HG03039 (cell line): ENCODE measurements at regions not wholly inside any gene's neighbourhood (a gene's known extent, or its start where the extent isn't known, plus 50 kb on each side); places are given as distances from the start of the nearest gene placed in this dataset.

ENCODE experiments used
- ATAC-seq: cut with Tn5 transposase; IDR thresholded peaks from one replicate; pipeline ENCODE4 v1.9.1; 2021; ENCODE audit warnings: mild to moderate bottlenecking, moderate library complexity; ENCODE audit not compliant: unreplicated experiment

DNA sequence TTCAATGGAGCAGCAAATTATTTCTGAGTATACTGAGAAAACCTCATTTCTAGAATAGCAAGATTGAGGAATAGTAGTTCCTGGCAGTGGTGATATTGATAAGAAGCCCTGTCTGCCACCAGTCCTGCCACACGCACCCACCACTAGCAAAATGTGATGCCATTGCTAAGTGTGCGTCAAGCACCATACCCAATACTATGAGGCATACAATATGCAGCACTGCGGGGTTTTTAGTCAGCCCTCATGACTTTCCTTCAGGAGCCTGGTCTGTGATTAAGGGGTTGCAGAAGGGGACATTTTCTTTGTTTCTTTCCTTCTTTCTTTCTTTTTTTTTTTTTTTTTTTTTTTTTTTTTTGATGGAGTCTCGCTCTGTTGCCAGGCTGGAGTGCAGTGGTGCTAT, 128.7 kb upstream of the USP38 start:
- ATAC-seq = no peak

DNA sequence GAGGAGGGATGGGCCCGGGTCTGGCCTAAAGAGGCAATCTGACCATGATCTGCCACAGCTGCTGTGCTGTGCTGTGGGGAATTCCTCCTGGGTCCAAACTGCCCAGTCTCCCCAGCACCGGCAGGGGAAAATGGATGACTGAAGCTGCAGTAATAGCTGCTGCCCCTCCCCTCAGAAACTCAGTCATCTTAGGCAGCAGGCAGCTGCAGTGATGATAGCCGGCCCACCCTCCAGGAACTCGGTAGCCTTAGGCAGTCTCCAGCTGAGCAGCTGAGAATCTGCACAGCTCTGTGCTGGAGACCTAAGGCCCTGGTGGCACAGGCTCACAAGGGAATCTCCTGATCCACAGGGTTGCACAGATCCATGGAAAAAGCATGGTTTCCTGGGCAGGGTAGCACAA, 113.4 kb upstream of the USP38 start:
- no peak for ATAC-seq

DNA sequence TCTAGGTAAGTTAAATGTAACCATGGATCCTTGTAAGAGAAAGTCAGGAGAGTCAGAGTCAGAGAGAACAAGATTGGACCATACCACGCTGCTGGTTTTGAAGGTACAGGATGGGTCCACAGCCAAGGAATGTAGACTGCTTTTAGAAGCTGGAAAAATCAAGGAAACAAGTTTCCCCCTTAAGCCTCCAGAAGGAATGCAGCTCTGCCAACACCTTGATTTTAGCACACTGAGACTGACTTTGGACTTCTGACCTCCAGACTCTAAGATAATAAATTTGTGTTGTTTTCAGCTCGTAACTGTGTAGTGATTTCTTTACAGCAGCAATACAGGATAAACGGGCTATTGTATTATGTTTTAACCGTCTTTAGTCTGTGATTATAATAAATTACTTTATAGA, 108.0 kb upstream of the USP38 start:
- ATAC-seq = no peak

DNA sequence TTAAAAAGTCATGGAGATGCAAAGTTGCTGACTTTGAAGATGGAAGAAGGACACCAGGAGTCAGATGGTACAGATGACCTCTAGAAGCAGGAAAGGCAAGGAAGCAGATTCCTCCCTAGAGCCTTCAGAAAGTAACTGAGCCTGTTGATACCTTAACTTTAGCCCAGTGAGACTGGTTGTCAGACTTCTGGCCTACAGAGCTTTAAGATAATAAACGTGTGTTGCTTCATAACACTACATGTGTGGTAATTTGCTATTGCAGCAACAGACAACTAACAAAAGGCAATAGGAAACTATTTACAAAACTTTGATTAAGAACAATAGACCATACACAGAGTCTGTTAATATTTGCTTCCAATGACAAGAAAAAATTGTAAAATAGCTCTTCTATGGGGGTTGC, 102.0 kb upstream of the USP38 start:
- no peak for ATAC-seq

DNA sequence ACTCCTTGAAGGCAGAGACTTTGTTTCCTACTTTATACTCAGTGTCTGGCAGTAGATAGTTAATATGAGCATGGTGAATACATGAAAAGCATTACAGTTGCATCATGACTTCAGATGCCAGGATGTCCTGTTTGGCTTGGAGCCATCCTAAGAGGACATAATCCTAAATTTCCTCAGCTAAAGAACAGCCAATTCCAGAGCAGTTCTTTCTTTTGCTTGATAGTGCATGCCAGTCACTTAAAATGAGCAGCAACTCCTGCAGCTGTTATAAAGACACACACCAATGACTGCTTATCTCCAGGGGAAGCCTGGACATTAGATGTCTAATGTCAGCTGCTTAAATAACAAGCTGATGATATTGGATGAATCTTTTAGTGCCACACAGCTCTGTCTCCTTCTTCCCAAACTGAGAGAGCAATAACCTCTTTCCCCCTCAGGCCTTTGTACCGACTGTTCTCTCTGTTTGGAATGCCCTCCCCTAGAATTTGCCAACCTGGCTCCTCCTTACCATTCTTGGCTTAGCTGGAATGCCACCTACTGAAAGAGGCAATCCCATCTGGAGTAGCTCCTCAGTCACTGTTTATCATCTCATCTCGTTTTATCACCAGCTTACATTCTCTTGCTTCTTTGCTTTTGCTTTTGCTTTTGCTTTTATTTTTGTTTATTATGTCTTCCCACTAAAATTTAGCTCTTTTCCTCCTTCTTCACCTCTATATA, 100.8 kb upstream of the USP38 start:
- ATAC-seq = no peak

DNA sequence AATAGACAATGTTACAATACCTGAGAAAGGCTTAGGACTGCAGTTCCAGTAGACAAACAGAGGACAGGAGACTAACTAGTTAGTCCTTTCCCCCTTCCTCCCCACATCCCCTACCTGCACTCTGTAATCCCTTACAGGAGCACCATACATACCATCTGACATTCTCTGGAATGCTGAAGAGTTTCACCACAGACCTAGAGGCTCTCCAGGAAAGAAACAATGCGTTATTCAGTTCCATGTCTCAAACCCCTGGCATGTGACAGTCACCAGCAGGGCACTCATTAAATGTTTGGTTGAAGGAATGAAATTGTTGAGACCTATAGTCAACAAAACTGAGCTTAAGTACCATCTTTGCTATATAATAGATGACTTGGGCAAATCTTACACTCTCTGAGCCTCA, 100.2 kb upstream of the USP38 start:
- no peak for ATAC-seq

DNA sequence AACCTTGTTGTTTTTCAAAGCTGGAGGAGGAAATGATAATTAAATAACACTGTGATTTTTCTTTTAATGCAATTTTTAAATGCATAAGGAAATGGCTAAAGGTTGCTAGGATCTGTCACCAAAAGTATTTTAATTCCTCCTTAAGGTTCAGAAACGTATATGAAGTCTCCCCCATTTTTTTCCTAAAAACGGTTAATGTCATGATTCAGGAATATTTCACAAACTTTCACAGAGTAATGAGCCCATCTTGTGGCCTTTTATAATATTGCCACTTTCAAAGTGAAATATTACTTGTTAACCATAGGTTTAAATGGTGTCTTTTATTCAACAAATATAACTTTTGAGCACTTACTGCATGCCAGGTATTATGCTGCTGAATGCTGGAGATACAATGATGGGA, 99.5 kb upstream of the USP38 start:
- ATAC-seq = no peak

DNA sequence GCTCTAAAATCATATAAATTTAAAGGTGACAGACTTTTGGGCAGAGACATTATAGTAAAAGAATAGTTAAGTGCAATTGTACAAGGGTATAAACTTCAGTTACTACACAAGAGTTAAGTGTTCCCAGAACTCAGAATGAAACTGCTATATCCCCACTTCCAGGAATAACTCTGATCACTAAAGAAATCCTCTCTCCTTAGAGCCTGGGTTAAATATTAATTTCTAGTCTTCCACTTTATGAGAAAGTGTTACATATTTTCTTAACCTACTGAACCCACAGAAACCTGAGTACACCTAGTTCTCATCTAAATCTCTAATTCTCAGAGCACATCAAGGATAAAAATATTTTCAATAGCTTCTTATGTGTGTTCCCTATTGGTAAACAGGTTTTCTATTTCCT, 99.1 kb upstream of the USP38 start:
- no peak for ATAC-seq

DNA sequence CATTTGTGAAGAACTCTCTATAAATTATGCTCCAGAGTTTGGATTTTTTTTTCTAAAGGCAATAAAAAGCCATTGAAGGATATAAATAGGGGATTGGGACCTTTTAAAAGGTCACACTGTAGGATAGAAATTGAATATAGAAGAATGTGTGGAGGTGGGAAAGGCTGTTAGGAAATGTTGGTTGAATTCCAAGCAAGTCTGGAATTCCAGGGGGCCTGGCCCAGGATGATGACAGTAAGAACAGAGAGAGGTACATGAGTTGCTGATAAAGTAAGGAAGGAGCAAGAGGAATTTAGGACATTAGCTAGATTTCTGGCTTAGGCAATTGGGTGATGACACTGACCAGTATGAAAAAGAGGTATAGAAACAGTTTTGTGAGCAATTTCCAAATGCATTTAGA, 95.4 kb upstream of the USP38 start:
- no peak for ATAC-seq

DNA sequence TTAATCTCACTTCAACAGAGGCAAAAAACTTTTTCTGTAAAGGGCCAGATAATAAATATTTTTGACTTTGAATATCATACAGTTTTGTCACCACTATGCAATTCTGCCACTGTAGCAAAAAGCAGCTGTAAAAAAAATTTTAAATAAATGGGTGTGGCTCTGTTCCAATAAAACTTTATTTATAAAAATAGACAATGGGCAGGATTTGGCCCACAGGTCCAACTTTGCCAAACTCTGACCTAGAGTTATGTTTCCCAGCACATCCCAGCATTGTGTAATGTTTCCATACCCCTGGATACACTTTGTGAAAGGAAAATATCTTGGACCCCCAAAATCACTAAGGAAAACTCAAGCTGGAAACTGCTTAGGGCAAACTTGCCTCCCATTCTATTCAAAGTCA, 94.9 kb upstream of the USP38 start:
- no peak for ATAC-seq

DNA sequence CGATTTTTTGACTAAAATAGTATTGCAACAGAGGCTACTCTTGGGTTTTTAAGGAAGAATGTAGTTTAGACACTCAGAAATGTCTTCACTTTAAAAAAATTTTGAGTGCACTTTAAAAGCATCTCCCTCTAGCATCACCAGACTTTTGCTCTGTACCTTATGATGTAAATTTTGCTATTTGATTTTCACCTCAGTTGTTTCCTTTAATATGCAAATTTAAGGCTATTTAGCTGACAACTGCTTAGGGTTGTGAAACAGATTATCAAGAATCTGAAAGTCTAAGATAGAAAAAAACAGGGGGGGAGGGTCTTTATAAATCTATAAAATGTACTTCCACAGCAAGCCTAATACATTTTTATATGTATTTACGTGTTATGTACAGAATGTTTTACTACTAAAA, 92.9 kb upstream of the USP38 start:
- ATAC-seq = no peak

DNA sequence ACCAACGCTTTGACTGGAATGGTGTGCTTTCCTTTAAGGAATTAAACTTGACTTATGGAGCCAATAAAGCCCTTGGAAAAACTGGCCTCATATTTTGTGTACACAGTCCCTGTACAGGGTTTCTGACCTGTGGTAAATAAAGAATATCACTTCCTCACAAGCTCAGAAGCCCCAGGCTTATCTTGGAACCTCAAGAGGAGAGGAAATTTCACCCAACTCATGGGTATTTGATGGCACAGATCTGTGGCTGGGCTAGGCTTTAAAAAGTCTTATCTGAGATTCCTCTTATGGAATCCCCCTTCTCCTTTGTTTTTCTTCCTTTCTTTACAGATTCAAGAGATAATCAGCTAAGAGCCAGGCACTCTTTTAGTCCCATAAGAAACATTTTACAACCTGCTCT, 89.3 kb upstream of the USP38 start:
- ATAC-seq = no peak

DNA sequence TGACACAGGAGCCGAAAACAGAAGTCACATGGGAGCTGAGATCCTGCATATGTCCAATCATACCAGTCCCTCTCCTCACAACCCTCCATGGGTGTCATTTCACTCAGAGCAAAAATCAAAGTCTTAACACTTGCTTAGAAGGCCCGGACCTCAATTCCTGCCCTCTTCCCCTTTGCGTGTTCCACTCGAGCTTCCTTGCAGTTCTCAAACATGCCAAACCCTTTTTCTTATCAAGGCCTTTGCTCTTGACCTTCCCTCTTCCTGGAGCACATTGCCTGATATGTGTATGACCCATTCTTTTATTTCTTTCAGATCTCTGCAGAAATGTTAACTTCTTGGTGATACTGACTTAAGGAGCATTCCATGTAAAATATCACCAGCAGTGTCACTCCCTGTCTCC, 87.0 kb upstream of the USP38 start:
- no peak for ATAC-seq

DNA sequence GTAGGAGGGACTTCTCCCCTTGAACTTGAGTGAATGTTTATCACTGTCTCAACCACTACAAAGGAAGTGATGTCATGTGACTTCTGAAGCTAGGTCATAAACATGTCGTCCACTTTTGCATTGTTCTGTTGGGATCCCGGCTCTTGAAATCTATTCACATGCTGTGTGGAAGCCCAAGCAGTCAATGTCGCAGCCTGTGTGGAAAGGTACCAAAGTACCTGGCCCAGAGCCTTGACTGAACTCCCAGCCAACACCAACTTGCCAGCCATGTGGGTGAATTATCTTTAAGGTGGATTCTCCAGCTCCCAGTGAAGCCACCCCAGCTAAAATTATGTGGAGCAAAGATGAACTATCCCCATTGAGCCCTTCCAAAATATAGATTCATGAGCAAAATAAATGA, 85.0 kb upstream of the USP38 start:
- ATAC-seq = no peak

DNA sequence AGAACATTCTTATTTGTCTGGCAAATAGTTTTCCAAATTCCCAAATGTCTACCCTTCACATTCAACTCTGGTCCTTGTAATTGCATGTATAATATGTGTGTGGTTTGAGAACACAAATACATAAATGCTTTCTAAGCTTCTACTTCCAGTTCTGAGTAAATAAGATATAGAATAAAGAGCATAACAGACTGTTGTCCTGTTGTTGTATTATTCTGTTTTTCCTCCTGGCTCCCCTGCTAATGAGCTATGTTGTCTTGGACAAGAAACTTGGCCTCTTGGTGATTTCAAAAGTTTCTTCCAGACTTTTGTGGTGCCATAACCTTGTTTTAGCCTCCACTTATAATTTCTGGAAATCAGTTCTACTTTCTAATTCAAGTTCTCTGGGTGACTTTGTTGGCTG, 75.3 kb upstream of the USP38 start:
- ATAC-seq = no peak

DNA sequence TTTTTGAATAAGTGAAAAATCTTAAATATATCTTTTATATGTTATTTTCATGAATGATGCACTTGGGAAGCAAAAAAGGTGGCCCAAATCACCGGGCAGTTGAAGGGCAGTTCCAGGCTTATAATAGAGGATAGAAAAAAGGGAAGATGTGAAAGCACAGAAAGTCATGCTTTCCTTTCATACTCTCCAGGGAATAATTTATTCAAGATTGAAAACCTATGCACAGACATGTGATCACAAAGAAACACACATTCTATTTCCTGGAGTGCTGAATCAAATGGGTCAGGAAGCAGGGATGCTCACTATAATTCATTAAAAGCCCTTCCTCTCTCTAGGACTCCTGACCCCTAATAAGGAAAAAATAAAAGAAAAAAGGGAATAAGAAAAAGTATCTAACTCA, 66.1 kb upstream of the USP38 start:
- no peak for ATAC-seq

DNA sequence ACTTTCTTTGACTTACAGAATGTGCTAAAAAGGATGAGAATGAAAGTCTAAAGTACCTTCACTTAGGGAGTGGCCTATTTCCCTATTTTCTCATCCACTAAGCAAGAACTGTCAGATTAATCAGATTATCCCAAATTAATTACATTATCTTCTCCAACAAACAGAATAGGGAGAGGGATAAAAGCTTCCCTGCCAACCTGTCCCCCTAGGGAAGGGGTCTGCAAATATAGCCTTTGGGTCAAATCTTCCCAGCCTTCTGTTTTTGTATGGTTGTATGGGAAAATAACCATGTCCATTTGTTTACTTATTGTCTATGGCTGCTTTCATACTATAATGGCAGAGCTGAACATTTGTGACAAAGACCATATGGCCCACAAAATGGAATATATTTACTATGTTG, 57.1 kb upstream of the USP38 start:
- ATAC-seq = no peak

DNA sequence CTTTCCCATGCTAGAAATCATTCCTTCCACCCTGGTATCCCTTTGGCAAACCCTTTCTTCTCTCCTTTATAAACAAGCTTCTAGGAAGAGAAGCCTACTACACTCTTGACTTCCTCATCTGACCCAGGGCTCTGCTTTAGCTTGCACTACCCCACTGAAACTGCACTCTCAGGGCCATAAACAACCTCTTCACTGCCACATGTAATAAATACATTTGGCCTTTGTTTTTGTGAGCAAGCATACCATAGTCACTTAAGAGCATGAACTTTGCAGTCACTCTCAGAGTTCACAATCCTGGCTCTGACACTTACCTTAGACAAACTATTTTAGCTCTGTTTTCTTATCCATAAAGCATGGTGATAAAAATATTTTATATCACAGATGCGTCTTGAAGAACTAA, 50.7 kb upstream of the USP38 start:
- no peak for ATAC-seq
